Neural cell (in vitro differentiated cells): ENCODE measurements at regions not wholly inside any gene's neighbourhood (a gene's known extent, or its start where the extent isn't known, plus 50 kb on each side); places are given as distances from the start of the nearest gene placed in this dataset.

ENCODE experiments used
- H2AFZ ChIP-seq: fragments of 200-600, 300-800 bp; sonication (generic), shearing (Covaris generic); 2 replicates; pipeline ENCODE4 v1.6.0; 2014; ENCODE audit warnings: low read depth, mild to moderate bottlenecking, antibody characterized with exemption, low read length, moderate library complexity
- H3F3A ChIP-seq: fragments of 200-600 bp; shearing (Covaris generic); 2 replicates; pipeline ENCODE4 v1.6.1; 2016; ENCODE audit warnings: mild to moderate bottlenecking, moderate library complexity, mixed read lengths, antibody characterized with exemption, low read length; ENCODE audit not compliant: insufficient read depth, poor library complexity, severe bottlenecking
- H3K27ac ChIP-seq: fragments of 200-600, 300-800 bp; sonication (generic), shearing (Covaris generic); 2 replicates; pipeline ENCODE4 v1.5.1; 2014; ENCODE audit warnings: mild to moderate bottlenecking, low read length, moderate library complexity
- H3K27me3 ChIP-seq: fragments of 300-800, 200-600 bp; sonication (generic), shearing (Covaris generic); 2 replicates; pipeline ENCODE4 v1.6.0; 2014; ENCODE audit warnings: mild to moderate bottlenecking, low read depth, low read length, moderate library complexity; ENCODE audit not compliant: insufficient read depth
- H3K36me3 ChIP-seq: fragments of 300-800, 200-600 bp; sonication (generic), shearing (Covaris generic); 2 replicates; pipeline ENCODE4 v1.5.1; 2014; ENCODE audit warnings: mild to moderate bottlenecking, antibody characterized with exemption, low read length, moderate library complexity; ENCODE audit not compliant: insufficient read depth
- H3K4me2 ChIP-seq: fragments of 300-800, 200-600 bp; sonication (generic), shearing (Covaris generic); 2 replicates; pipeline ENCODE4 v1.6.0; 2014; ENCODE audit warnings: mild to moderate bottlenecking, low read length
- H3K4me3 ChIP-seq: fragments of 300-800, 200-600 bp; sonication (generic), shearing (Covaris generic); 2 replicates; pipeline ENCODE4 v1.5.1; 2014; ENCODE audit warnings: mild to moderate bottlenecking, low read length, moderate library complexity
- H3K79me2 ChIP-seq: fragments of 200-600 bp; shearing (Covaris generic); replicated peaks from 2 replicates; pipeline ENCODE4 v1.6.0; 2014; ENCODE audit warnings: mild to moderate bottlenecking, low read length, moderate library complexity; ENCODE audit not compliant: insufficient read depth
- H3K9ac ChIP-seq: fragments of 300-800, 200-600 bp; sonication (generic), shearing (Covaris generic); 2 replicates; pipeline ENCODE4 v1.6.1; 2016; ENCODE audit warnings: mild to moderate bottlenecking, low read length, mixed read lengths
- H3K9me2 ChIP-seq: fragments of 200-600 bp; shearing (Covaris generic); 2 replicates; pipeline ENCODE4 v1.6.1; 2016; ENCODE audit warnings: mild to moderate bottlenecking, low read length, mixed read lengths; ENCODE audit not compliant: insufficient read depth
- H3K9me3 ChIP-seq: fragments of 200-600, 300-800 bp; sonication (generic), shearing (Covaris generic); 2 replicates; pipeline ENCODE4 v1.6.1; 2016; ENCODE audit warnings: mild to moderate bottlenecking, mixed run types, low read length, moderate library complexity, mixed read lengths
- H4K20me1 ChIP-seq: fragments of 200-600 bp; shearing (Covaris generic); 2 replicates; pipeline ENCODE4 v1.6.1; 2016; ENCODE audit warnings: mild to moderate bottlenecking, mixed run types; ENCODE audit not compliant: insufficient read depth
- CTCF ChIP-seq: fragments of 450-650 bp; IDR thresholded peaks from 2 replicates; pipeline ENCODE4 v1.5.1; 2014; ENCODE audit warnings: antibody characterized with exemption, mild to moderate bottlenecking, moderate library complexity; ENCODE audit not compliant: poor library complexity, severe bottlenecking
- EP300 ChIP-seq: fragments of 450-650 bp; conservative IDR thresholded peaks from 2 replicates; pipeline ENCODE4 v1.6.1; 2014; ENCODE audit warnings: antibody characterized with exemption, mild to moderate bottlenecking, moderate library complexity; ENCODE audit not compliant: poor library complexity, severe bottlenecking
- EZH2 ChIP-seq: fragments of 200-600, 300-800 bp; shearing (Covaris generic), sonication (generic); IDR thresholded peaks from 2 replicates; pipeline ENCODE4 v1.6.1; 2014; ENCODE audit warnings: antibody characterized with exemption, low read length, borderline replicate concordance, mild to moderate bottlenecking; ENCODE audit not compliant: insufficient read depth, poor library complexity, severe bottlenecking
- MXI1 ChIP-seq: fragments of 450-650 bp; conservative IDR thresholded peaks from 2 replicates; pipeline ENCODE4 v1.6.1; 2014; ENCODE audit warnings: antibody characterized with exemption, mild to moderate bottlenecking; ENCODE audit not compliant: poor library complexity, severe bottlenecking
- POLR2AphosphoS5 ChIP-seq: IDR thresholded peaks from 2 replicates; pipeline ENCODE4 v1.6.1; 2012
- RAD21 ChIP-seq: fragments of 450-650 bp; conservative IDR thresholded peaks from 2 replicates; pipeline ENCODE4 v1.6.1; 2014; ENCODE audit warnings: antibody characterized with exemption, mild to moderate bottlenecking, moderate library complexity
- REST ChIP-seq: IDR thresholded peaks from 2 replicates; pipeline ENCODE4 v1.6.1; 2012; ENCODE audit warnings: borderline replicate concordance
- SMC3 ChIP-seq: fragments of 450-650 bp; conservative IDR thresholded peaks from 2 replicates; pipeline ENCODE4 v1.6.1; 2014; ENCODE audit warnings: antibody characterized with exemption, mild to moderate bottlenecking, moderate library complexity; ENCODE audit not compliant: poor library complexity
- TAF1 ChIP-seq: IDR thresholded peaks from 2 replicates; pipeline ENCODE4 v1.6.1; 2012; ENCODE audit warnings: low read depth

- Histone ChIP-seq H3F3A (no peaks in the 10 kb centered on the region), H3K27me3 (no peaks in the 10 kb centered on the region), H2AFZ (no peak overlapping the region), H3K9me3 (no peaks in the 10 kb centered on the region), H3K27ac (no peak overlapping the region), H3K36me3 (no peaks in the 10 kb centered on the region), H3K9me2 (no peaks in the 10 kb centered on the region), H3K4me3 (no peak overlapping the region), H3K9ac (no peak overlapping the region), H3K4me2 (no peak overlapping the region), H4K20me1 (no peaks in the 10 kb centered on the region), H3K79me2 (no peaks in the 10 kb centered on the region)
- TF ChIP-seq TAF1 (no peak), CTCF (no peak), RAD21 (no peak), POLR2AphosphoS5 (no peak), EZH2 (no peak), EP300 (no peak), MXI1 (no peak), SMC3 (no peak), REST (no peak)
These were observed 909.4 kb downstream of the ADGRL2 start for GRCh38 chr1:82710091-82710490.

- no peaks in the 10 kb centered on the region for H3K36me3 ChIP-seq
- H3K4me3 ChIP-seq = no peak overlapping the region
- H3K9me2 ChIP-seq = no peaks in the 10 kb centered on the region
- no peaks in the 10 kb centered on the region for H3K79me2 ChIP-seq
- H3K27ac ChIP-seq = no peak overlapping the region
- H3K9ac ChIP-seq = no peak overlapping the region
- no peaks in the 10 kb centered on the region for H3K9me3 ChIP-seq
- no peaks in the 10 kb centered on the region for H3K27me3 ChIP-seq
- H4K20me1 ChIP-seq = no peaks in the 10 kb centered on the region
- H3F3A ChIP-seq = no peaks in the 10 kb centered on the region
- no peak overlapping the region for H2AFZ ChIP-seq
- no peak for TF ChIP-seq SMC3
- no peak for TF ChIP-seq MXI1
- TF ChIP-seq EP300 = no peak
- TF ChIP-seq POLR2AphosphoS5 = no peak
- no peak for TF ChIP-seq TAF1
- no peak for TF ChIP-seq RAD21
- TF ChIP-seq REST = no peak
- TF ChIP-seq CTCF = no peak
- no peak for TF ChIP-seq EZH2
- no peak overlapping the region for H3K4me2 ChIP-seq
These were observed 906.9 kb downstream of the ADGRL2 start for GRCh38 chr1:82707681-82708080.
